Effector memory CD8-positive, alpha-beta T cell (primary cell): ENCODE measurements at regions not wholly inside any gene's neighbourhood (a gene's known extent, or its start where the extent isn't known, plus 50 kb on each side); places are given as distances from the start of the nearest gene placed in this dataset.

Source experiments
- ATAC-seq: fragments of 150-1000 bp; cut with Tn5 transposase; replicated peaks from 2 replicates; pipeline ENCODE4 v1.10.0; 2021; ENCODE audit warnings: mild to moderate bottlenecking, moderate library complexity
- DNase-seq, 3 experiments: peaks; one replicate each; pipeline ENCODE4 v3.0.0; 2021
- H3K27ac Mint-ChIP-seq, 2 donors: one replicate each; pipeline ENCODE4 v1.8.0; 2022; ENCODE audit warnings: mild to moderate bottlenecking in 2 of 2, mixed read lengths in 2 of 2, moderate library complexity in 2 of 2
- H3K27me3 Mint-ChIP-seq, 2 donors: one replicate each; pipeline ENCODE4 v1.8.0; 2022; ENCODE audit warnings: mixed read lengths in 2 of 2
- H3K36me3 Mint-ChIP-seq: one replicate; pipeline ENCODE4 v1.8.0; 2022; ENCODE audit warnings: mild to moderate bottlenecking, moderate library complexity, mixed read lengths; ENCODE audit not compliant: insufficient read depth
- H3K4me1 Mint-ChIP-seq, 2 donors: one replicate each; pipeline ENCODE4 v1.8.0; 2022; ENCODE audit warnings: low read depth in 2 of 2, mixed read lengths in 2 of 2
- H3K4me3 Mint-ChIP-seq, 2 donors: one replicate each; pipeline ENCODE4 v1.8.0; 2022; ENCODE audit warnings: mild to moderate bottlenecking in 2 of 2, mixed read lengths in 2 of 2, moderate library complexity in 2 of 2
- H3K9me3 Mint-ChIP-seq, 2 donors: one replicate each; pipeline ENCODE4 v1.8.0; 2022; ENCODE audit warnings: mixed read lengths in 2 of 2

DNA sequence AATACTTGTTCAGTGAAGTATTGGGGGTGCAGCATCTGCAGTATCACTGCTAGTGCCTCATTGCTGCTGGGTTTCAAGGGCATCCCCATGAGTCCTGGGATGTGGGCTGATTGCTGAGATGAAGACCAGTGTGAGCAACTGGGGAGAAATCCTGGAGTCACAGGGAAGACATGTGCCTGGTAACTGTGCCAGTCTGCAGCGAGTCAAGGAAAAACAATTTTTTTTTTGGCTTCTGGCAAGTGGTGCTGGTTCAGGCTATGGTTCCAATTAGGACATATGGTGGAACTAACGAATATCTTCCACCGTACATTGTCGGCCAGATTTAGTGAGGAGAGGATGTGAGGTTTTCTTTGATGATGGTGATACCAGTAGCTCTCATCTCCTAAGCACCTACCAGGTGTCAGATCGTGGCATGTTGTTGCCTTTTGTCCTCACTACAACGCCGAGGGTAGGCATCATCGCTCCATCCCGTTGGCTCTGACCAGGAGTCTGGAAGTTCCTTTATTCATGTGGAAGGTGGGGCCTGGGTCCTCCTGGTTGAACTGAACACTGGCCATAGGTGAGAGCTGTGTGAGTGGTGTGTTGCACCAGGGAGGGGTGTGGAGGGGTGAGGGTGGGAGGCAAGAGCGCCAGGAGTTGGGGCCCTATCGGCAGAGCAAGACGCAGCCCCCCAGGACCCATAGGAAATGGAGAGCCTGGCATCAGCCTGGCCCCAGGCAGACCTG lies 118.0 kb upstream of the HS6ST1 start:
- H3K27me3 Mint-ChIP-seq = peaks cover 67 to 80% of the 10 kb centered on the region in 2 donors
- no peak for ATAC-seq
- DNase-seq = no peak
- no peak overlapping the region for H3K27ac Mint-ChIP-seq
- no peak overlapping the region for H3K4me3 Mint-ChIP-seq
- peaks cover 2% of the 10 kb centered on the region for H3K36me3 Mint-ChIP-seq
- peaks cover 0 to 6% of the 10 kb centered on the region in 2 donors for H3K4me1 Mint-ChIP-seq
- no peaks in the 10 kb centered on the region for H3K9me3 Mint-ChIP-seq

GRCh38 chr2:128437204-128437565 lies 118.5 kb upstream of the HS6ST1 start:
- Mint-ChIP-seq H3K36me3 (peaks cover 2% of the 10 kb centered on the region), H3K4me1 (peaks cover 0 to 6% of the 10 kb centered on the region in 2 donors), H3K27ac (no peak overlapping the region), H3K27me3 (peaks cover 69 to 86% of the 10 kb centered on the region in 2 donors), H3K9me3 (no peaks in the 10 kb centered on the region), H3K4me3 (no peak overlapping the region)
- DNase-seq = no peak
- ATAC-seq = no peak

DNA sequence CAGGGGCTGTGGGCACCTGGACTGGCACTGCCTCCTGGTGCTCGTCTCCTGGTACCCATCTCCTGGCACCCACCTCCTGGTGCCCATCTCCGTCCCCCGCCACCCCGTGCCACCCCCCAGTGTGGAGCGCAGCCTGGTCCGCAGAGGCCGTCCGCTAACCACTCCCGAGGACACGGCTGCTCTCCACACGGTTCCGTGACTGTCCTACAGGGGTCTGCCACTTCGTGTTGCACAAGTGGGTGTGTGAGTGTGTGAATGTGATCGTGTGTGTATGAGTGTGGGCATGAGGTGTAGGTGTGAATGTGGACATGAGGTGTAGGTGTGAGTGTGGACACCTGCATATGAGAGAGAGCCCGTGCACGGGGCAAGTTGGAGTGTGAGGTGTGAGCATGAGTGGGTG lies 119.4 kb upstream of the HS6ST1 start:
- Mint-ChIP-seq H3K27me3 (peaks cover 63 to 92% of the 10 kb centered on the region in 2 donors), H3K27ac (no peak overlapping the region)

GRCh38 chr2:128438586-128438985 lies 119.9 kb upstream of the HS6ST1 start:
- no peak overlapping the region for H3K4me3 Mint-ChIP-seq
- H3K27ac Mint-ChIP-seq = no peak overlapping the region
- no peaks in the 10 kb centered on the region for H3K9me3 Mint-ChIP-seq
- peaks cover 0 to 6% of the 10 kb centered on the region in 2 donors for H3K4me1 Mint-ChIP-seq
- DNase-seq (no peak), ATAC-seq (no peak)
- H3K36me3 Mint-ChIP-seq = peaks cover 2% of the 10 kb centered on the region
- H3K27me3 Mint-ChIP-seq = peaks cover 62 to 94% of the 10 kb centered on the region in 2 donors

More for the DNA sequence above, 119.4 kb upstream of the HS6ST1 start:
- DNase-seq (no peak), ATAC-seq (no peak)
- H3K9me3 Mint-ChIP-seq = no peaks in the 10 kb centered on the region
- H3K4me3 Mint-ChIP-seq = no peak overlapping the region
- peaks cover 0 to 6% of the 10 kb centered on the region in 2 donors for H3K4me1 Mint-ChIP-seq
- H3K36me3 Mint-ChIP-seq = peaks cover 2% of the 10 kb centered on the region

DNA sequence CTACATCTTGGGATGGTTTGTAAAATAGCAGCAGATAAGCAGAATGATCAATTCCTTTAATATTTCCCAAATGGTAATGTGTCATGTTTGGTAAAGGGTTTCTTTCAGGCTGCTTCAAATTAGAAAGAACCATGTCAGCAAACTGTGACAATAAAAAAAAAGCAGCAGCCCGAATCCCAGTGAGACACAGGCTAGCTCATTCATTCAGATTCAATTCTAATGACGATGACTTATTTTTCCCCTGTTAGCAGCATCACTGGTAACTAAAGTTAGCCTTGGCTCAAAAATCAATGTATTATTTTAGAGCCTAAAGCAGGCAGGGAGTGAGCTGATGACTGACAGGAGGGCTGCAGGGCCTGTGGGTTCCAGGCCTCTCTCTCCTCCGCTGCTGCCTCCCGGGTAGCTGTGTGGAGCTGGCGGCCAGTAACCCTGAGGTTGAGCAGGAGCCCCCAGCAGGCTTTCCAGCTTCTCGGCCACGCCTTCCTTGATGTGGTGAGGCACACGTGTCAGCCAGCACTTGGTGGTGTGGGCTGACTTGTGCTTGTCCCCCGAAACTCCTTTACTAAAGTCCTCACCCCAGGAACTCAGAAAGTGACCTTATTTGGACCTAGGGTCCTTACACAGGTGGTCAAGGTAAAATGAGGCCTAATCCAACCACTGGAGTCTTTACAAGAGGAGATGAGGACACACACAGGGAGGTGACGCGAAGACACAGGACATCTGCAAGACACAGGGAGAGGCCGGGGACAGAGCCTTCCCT lies 120.5 kb upstream of the HS6ST1 start:
- DNase-seq (no peak), ATAC-seq (no peak)
- Mint-ChIP-seq H3K9me3 (no peaks in the 10 kb centered on the region), H3K4me3 (no peak overlapping the region), H3K27ac (no peak overlapping the region), H3K4me1 (peaks cover 0 to 4% of the 10 kb centered on the region in 2 donors), H3K36me3 (peaks cover 2% of the 10 kb centered on the region), H3K27me3 (peaks cover 55 to 94% of the 10 kb centered on the region in 2 donors)

GRCh38 chr2:128439791-128440665 lies 121.4 kb upstream of the HS6ST1 start:
- Mint-ChIP-seq H3K27me3 (peaks cover 47 to 90% of the 10 kb centered on the region in 2 donors), H3K4me3 (no peak overlapping the region), H3K36me3 (peaks cover 2% of the 10 kb centered on the region), H3K9me3 (no peaks in the 10 kb centered on the region), H3K27ac (no peak overlapping the region), H3K4me1 (peaks cover 0 to 4% of the 10 kb centered on the region in 2 donors)
- DNase-seq = no peak
- ATAC-seq = no peak

DNA sequence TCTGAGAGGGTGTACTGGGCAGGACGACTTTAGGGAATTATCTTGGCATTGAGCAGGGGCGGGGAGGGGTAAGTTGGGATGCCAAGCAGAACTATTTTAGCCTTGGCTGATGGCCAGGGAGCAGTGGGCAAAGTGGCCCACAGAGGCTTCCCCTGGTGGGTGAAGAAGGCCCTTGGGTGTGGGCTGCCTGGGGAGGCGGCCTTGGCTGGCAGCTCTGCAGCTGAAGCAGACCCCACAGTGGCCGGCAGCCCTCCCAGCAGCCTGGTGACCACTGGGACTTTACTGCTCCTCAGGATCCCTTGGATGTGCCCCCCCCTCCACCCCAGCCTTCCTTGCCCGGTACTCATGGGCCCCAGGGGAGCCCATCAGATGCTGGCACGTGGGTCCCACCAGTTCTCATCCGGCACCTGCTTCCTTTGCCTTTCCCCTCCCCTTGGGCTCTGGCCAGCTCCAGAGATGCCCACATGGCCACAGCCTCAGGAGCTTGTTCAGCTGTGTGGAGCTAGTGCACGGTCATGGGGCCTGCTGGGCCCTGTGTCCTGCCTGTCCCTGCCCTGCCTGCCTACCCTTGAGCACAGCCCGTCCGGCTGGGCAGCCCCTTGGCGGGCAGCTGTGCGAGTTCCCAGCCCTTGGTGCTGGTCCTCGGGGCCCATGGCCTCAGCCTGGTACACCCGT lies 122.1 kb upstream of the HS6ST1 start:
- ATAC-seq = no peak
- no peak for DNase-seq
- no peaks in the 10 kb centered on the region for H3K9me3 Mint-ChIP-seq

GRCh38 chr2:128441341-128442052 lies 122.8 kb upstream of the HS6ST1 start:
- DNase-seq (no peak), ATAC-seq (no peak)
- Mint-ChIP-seq H3K27me3 (peaks cover 35 to 90% of the 10 kb centered on the region in 2 donors), H3K4me1 (peaks cover 0 to 2% of the 10 kb centered on the region in 2 donors), H3K4me3 (no peak overlapping the region), H3K9me3 (no peaks in the 10 kb centered on the region), H3K36me3 (peaks cover 2% of the 10 kb centered on the region), H3K27ac (no peak overlapping the region)

More for the DNA sequence above, 122.1 kb upstream of the HS6ST1 start:
- no peak overlapping the region for H3K27ac Mint-ChIP-seq
- peaks cover 0 to 4% of the 10 kb centered on the region in 2 donors for H3K4me1 Mint-ChIP-seq
- H3K36me3 Mint-ChIP-seq = peaks cover 2% of the 10 kb centered on the region
- H3K4me3 Mint-ChIP-seq = no peak overlapping the region
- H3K27me3 Mint-ChIP-seq = peaks cover 39 to 90% of the 10 kb centered on the region in 2 donors

- DNase-seq (no peak), ATAC-seq (no peak)
- H3K27ac Mint-ChIP-seq = no peak overlapping the region
- H3K4me1 Mint-ChIP-seq = no peaks in the 10 kb centered on the region
- no peaks in the 10 kb centered on the region for H3K36me3 Mint-ChIP-seq
- peaks cover 33 to 90% of the 10 kb centered on the region in 2 donors for H3K27me3 Mint-ChIP-seq
- no peaks in the 10 kb centered on the region for H3K9me3 Mint-ChIP-seq
- H3K4me3 Mint-ChIP-seq = no peak overlapping the region
These were observed 123.5 kb upstream of the HS6ST1 start for GRCh38 chr2:128442053-128442751.

DNA sequence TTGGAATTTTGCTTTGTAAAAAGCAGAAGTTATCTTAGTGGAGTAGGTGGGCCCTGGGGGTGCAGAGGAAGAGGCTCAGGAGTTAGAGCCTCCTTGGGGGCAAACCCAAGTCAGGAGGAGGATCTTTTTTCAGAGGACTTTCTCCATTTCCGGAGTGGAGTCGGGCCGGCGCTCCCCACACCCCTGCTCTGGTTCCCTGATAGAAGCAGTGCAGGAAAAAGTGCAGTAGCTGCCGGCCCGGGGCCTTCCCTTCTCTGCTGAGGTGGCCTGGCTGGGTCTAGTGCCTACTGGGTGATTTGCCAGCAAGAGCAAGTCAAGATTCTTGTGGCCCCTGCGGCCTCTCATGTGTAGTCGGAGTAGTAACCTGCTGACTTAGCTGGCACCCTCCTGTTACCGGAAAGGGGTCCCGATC lies 124.2 kb upstream of the HS6ST1 start:
- Mint-ChIP-seq H3K36me3 (no peaks in the 10 kb centered on the region), H3K9me3 (no peaks in the 10 kb centered on the region), H3K27ac (no peak overlapping the region), H3K4me3 (no peak overlapping the region), H3K27me3 (peaks cover 32 to 86% of the 10 kb centered on the region in 2 donors), H3K4me1 (no peaks in the 10 kb centered on the region)
- ATAC-seq (no peak), DNase-seq (no peak)

DNA sequence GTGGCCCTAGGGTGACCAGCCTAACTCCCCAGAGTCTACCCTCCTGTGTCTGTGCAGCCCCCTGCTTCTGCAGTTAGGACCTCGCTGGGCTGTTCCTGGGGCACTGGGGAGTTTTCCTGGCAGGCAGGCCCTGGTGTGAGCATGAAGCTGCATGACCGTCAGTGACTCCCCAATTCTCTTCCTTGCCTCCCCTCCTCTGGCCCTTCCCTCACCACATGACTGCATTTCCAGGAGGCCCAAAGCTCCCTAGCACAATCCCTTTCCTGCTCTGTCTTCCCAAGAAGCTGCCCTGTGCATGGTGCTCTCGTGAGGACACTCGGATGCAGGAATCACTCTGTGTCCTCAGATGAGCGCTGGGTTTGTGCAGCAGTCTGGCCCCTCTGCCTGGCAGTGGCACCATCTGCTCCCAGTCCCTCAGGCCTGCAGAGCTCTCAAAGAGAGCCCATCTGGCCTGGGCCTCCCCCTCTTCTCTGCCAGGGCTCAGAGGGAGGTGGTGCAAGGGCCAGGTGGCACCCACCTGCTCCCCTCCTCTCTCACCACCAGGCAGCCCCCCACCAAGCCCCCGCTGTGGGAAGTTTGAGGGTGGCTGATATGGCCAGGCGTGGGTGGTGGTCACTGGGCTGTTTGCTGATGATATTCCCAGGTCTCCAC lies 125.6 kb upstream of the HS6ST1 start:
- no peak for DNase-seq
- H3K27me3 Mint-ChIP-seq = peaks cover 27 to 72% of the 10 kb centered on the region in 2 donors
- H3K27ac Mint-ChIP-seq = no peak overlapping the region
- no peaks in the 10 kb centered on the region for H3K9me3 Mint-ChIP-seq
- no peaks in the 10 kb centered on the region for H3K4me1 Mint-ChIP-seq
- ATAC-seq = no peak
- H3K36me3 Mint-ChIP-seq = no peaks in the 10 kb centered on the region
- no peak overlapping the region for H3K4me3 Mint-ChIP-seq
